Esophagus muscularis mucosa (tissue), 4 donors: ENCODE measurements at regions not wholly inside any gene's neighbourhood (a gene's known extent, or its start where the extent isn't known, plus 50 kb on each side); places are given as distances from the start of the nearest gene placed in this dataset.

Source experiments
- DNase-seq: peaks from one replicate; pipeline ENCODE4 v3.0.0-alpha.2; 2017; ENCODE audit errors: extremely low spot score
- H3K27ac ChIP-seq, 4 donors: fragments of 200-600 bp; sonication (generic); replicated peaks in 1 of 4; 1 replicate in 3 of 4; 2 replicates in 1 of 4; pipeline ENCODE4 v1.5.1; 2016 to 2019; ENCODE audit warnings: mild to moderate bottlenecking in 1 of 4
- H3K27me3 ChIP-seq, 4 donors: fragments of 200-600 bp; sonication (generic); one replicate each; pipeline versions ENCODE4 v1.5.1 to v1.6.0; 2016 to 2019
- H3K36me3 ChIP-seq, 4 donors: fragments of 200-600 bp; sonication (generic); one replicate each; pipeline ENCODE4 v1.5.1; 2016 to 2019
- H3K4me1 ChIP-seq, 4 donors: fragments of 200-600 bp; sonication (generic); one replicate each; pipeline ENCODE4 v1.5.1; 2016 to 2019
- H3K4me3 ChIP-seq, 4 donors: fragments of 200-600 bp; sonication (generic); 1 replicate in 2 of 4; 2 replicates in 2 of 4; pipeline ENCODE4 v1.5.1; 2016 to 2019; ENCODE audit warnings: mild to moderate bottlenecking in 4 of 4, moderate library complexity in 1 of 4
- H3K9me3 ChIP-seq, 4 donors: fragments of 200-600 bp; sonication (generic); 1 replicate in 3 of 4; 2 replicates in 1 of 4; pipeline ENCODE4 v1.5.1; 2016 to 2019
- EP300 ChIP-seq: sonication (generic); formaldehyde crosslinking; IDR thresholded peaks from one replicate; pipeline ENCODE4 v1.6.1; 2017; ENCODE audit warnings: antibody characterized with exemption
- POLR2A ChIP-seq: fragments of 450-650 bp; IDR thresholded peaks from one replicate; pipeline ENCODE4 v1.6.1; 2017; ENCODE audit warnings: antibody characterized with exemption, moderate library complexity, mild to moderate bottlenecking, low read depth
- POLR2AphosphoS5 ChIP-seq, 2 donors: sonication (generic); formaldehyde crosslinking; IDR thresholded peaks; one replicate each; pipeline ENCODE4 v1.6.1; 2017; ENCODE audit warnings: antibody characterized with exemption in 2 of 2
- WGBS: methylation state at CpG from one replicate; pipeline ENCODE4 v1.1.5; 2018; 5-methylcytosine and 5-hydroxymethylcytosine counted together
- intact Hi-C: fragments of 100-400 bp; cut with DNase I; formaldehyde crosslinking; loops from one replicate; pipeline ENCODE4 v1.15.1; 2023
- TF ChIP-seq, protein P1 (sequence below), 3 experiments: fragments of 200-600 bp in 2 of 3; fragments of 450-650 bp in 1 of 3; sonication (generic) in 2 of 3; IDR thresholded peaks; one replicate each; pipeline ENCODE4 v1.5.1; 2017 to 2019; ENCODE audit warnings: antibody characterized with exemption in 3 of 3, mild to moderate bottlenecking in 2 of 3, moderate library complexity in 1 of 3

DNA sequence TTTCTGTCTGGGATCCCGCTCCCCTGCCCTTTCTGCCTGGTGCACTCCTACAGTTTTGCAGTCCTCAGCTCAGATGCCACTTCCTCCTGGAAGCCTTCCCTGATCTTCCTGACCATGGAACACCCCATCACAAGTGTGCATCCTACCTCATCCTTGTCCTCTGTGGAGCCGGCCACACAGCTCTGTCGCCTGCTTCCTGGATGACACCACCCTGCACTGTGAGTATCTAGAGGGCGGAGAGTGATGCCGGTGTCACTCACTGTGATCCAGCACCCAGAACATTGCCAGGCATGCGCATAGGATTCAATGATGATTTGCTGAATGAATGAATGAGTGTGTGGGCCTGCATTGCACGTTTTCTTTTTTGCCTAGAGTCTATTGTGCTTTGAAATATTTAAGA lies 529.9 kb downstream of the TCERG1L start:
- WGBS: 65% methylated on average over 7 of the region's 7 CpGs
- intact Hi-C loops: no loop called here

DNA sequence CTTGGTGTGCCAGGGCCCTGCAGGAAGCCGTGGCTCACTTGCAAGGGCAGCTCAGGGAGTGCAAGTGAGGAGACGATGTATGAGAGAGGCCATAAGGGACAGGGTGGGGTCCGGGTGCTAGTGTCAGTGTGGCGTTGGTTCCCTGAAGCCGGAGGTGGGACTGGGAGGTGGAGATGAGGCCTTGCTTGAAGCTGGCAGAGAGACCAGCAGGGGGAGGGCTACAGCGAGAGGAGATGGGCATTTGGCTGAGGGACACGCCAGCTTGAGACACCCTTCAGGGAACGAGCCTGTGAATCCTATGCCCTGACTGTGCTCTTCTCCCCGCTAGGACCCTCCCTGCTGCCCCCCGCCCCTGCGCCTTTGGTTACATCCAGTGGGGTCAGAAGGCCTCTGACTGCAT lies 529.1 kb downstream of the TCERG1L start:
- Histone ChIP-seq H3K9me3 (no peaks in the 10 kb centered on the region), H3K27ac (no peak overlapping the region), H3K36me3 (no peaks in the 10 kb centered on the region), H3K4me1 (no peaks in the 10 kb centered on the region), H3K4me3 (no peak overlapping the region), H3K27me3 (peaks cover 0 to 45% (median 0%) of the 10 kb centered on the region in 4 donors)
- WGBS: 81% methylated on average over 11 of the region's 11 CpGs
- no peak for DNase-seq
- TF ChIP-seq EP300 (no peak), POLR2AphosphoS5 (IDR thresholded peaks at IDR 0.05) (no peak), POLR2A (no peak)
- TF ChIP-seq, protein P1, sequence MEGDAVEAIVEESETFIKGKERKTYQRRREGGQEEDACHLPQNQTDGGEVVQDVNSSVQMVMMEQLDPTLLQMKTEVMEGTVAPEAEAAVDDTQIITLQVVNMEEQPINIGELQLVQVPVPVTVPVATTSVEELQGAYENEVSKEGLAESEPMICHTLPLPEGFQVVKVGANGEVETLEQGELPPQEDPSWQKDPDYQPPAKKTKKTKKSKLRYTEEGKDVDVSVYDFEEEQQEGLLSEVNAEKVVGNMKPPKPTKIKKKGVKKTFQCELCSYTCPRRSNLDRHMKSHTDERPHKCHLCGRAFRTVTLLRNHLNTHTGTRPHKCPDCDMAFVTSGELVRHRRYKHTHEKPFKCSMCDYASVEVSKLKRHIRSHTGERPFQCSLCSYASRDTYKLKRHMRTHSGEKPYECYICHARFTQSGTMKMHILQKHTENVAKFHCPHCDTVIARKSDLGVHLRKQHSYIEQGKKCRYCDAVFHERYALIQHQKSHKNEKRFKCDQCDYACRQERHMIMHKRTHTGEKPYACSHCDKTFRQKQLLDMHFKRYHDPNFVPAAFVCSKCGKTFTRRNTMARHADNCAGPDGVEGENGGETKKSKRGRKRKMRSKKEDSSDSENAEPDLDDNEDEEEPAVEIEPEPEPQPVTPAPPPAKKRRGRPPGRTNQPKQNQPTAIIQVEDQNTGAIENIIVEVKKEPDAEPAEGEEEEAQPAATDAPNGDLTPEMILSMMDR (IDR thresholded peaks at IDR 0.05): no peak
- intact Hi-C loops: no loop called here

More for the DNA sequence above, 529.9 kb downstream of the TCERG1L start:
- DNase-seq: no peak
- Histone ChIP-seq H3K36me3 (no peaks in the 10 kb centered on the region), H3K4me1 (no peaks in the 10 kb centered on the region), H3K9me3 (no peaks in the 10 kb centered on the region), H3K27ac (no peak overlapping the region), H3K27me3 (peaks cover 0 to 42% (median 0%) of the 10 kb centered on the region in 4 donors), H3K4me3 (no peak overlapping the region)
- TF ChIP-seq, protein P1 (IDR thresholded peaks at IDR 0.05): no peak
- TF ChIP-seq POLR2AphosphoS5 (IDR thresholded peaks at IDR 0.05): no peak
- no peak for TF ChIP-seq POLR2A
- TF ChIP-seq EP300: no peak

DNA sequence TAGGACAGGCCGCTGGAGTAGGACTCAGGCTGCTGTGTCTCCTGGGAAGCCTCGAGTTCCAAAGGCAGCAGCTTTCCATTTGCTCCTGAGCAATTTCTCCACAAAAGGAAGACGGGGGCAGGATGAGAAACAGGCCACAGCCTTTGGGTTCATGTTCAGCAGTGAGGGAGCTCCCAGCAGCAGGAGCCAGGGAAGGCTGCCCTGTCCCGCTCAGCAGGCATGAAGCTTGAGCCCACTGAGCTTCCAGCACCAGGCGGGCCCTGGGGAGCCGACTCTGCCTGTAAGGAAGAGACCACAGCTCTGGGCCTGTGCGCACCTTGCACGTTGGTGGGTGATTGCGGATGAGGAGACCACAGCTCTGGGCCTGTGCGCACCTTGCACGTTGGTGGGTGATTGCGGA lies 527.2 kb downstream of the TCERG1L start:
- no peak for TF ChIP-seq POLR2AphosphoS5 (IDR thresholded peaks at IDR 0.05)
- TF ChIP-seq, protein P1 (IDR thresholded peaks at IDR 0.05): no peak
- TF ChIP-seq POLR2A: no peak
- 82% methylated on average over 5 of the region's 12 CpGs for WGBS
- Histone ChIP-seq H3K4me1 (no peaks in the 10 kb centered on the region), H3K9me3 (no peaks in the 10 kb centered on the region), H3K4me3 (no peak overlapping the region), H3K27me3 (peaks cover 0 to 43% (median 0%) of the 10 kb centered on the region in 4 donors), H3K27ac (no peak overlapping the region), H3K36me3 (no peaks in the 10 kb centered on the region)
- intact Hi-C loops: no loop called here
- no peak for DNase-seq

GRCh38 chr10:130786365-130786966 lies 525.1 kb downstream of the TCERG1L start:
- Histone ChIP-seq H3K4me1 (no peaks in the 10 kb centered on the region), H3K27me3 (peaks cover 0 to 63% (median 0%) of the 10 kb centered on the region in 4 donors), H3K36me3 (no peaks in the 10 kb centered on the region), H3K4me3 (no peak overlapping the region), H3K27ac (no peak overlapping the region), H3K9me3 (no peaks in the 10 kb centered on the region)
- intact Hi-C loops: no loop called here
- 71% methylated on average over 7 of the region's 20 CpGs for WGBS
- TF ChIP-seq, protein P1 (IDR thresholded peaks at IDR 0.05): no peak
- TF ChIP-seq EP300: no peak
- TF ChIP-seq POLR2AphosphoS5 (IDR thresholded peaks at IDR 0.05): no peak
- no peak for TF ChIP-seq POLR2A
- no peak for DNase-seq

DNA sequence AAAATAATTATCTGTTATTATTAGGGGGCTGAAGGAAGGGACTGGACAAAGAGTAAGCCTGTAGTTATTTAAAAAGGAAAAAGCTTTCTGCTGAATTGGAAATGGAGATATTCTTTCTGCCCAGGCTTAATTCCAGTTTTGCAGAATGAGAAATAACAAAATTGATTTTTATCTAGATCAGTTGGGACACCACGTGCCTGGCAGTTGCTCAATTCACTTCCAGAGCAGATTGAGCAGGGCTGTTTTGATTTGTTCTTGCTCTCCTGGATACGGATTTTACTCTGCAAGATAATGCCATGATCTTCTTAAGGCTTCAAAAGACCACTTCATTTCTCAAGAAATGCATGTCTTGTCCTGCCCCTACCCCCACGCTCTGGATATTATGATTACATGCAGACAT lies 524.3 kb downstream of the TCERG1L start:
- no peak overlapping the region for H3K27ac ChIP-seq
- no peaks in the 10 kb centered on the region for H3K4me1 ChIP-seq
- DNase-seq: no peak

More for the DNA sequence above, 524.3 kb downstream of the TCERG1L start:
- H3K9me3 ChIP-seq: no peaks in the 10 kb centered on the region
- H3K27me3 ChIP-seq: peaks cover 0 to 68% (median 0%) of the 10 kb centered on the region in 4 donors
- H3K36me3 ChIP-seq: no peaks in the 10 kb centered on the region
- intact Hi-C loops: no loop called here
- H3K4me3 ChIP-seq: no peak overlapping the region
- 27% methylated on average over 3 of the region's 3 CpGs for WGBS
- no peak for TF ChIP-seq EP300
- no peak for TF ChIP-seq POLR2A
- TF ChIP-seq POLR2AphosphoS5 (IDR thresholded peaks at IDR 0.05): no peak
- TF ChIP-seq, protein P1 (IDR thresholded peaks at IDR 0.05): no peak
